H1 (cell line): ENCODE measurements at regions not wholly inside any gene's neighbourhood (a gene's known extent, or its start where the extent isn't known, plus 50 kb on each side); places are given as distances from the start of the nearest gene placed in this dataset.

ENCODE experiments used
- CTCF ChIA-PET: fragments of 300-600 bp; sonication (Branson Sonifier 250); formaldehyde crosslinking; loops from one replicate; lab custom pipeline; 2021; ENCODE audit not compliant: partially characterized antibody; lab: Charles Lee
- POLR2A ChIA-PET: fragments of 300-600 bp; sonication (Branson Sonifier 250); formaldehyde crosslinking; loops from one replicate; lab custom pipeline; 2021; ENCODE audit warnings: inconsistent platforms; ENCODE audit not compliant: partially characterized antibody; lab: Charles Lee
- DNase-seq, 2 experiments: peaks; one replicate each; pipeline versions ENCODE4 v3.0.0 to v3.0.0-alpha.2; 2010 to 2022; ENCODE audit warnings: low spot score in 2 of 2, low read depth in 1 of 2, mixed read lengths in 1 of 2
- FAIRE-seq: peaks from 2 replicates; lab custom pipeline; 2011; peaks lifted over from hg19 to GRCh38; lab: Jason Lieb, UNC
- H2AFZ ChIP-seq: 2 replicates; pipeline ENCODE4 v1.8.1; 2012; ENCODE audit warnings: low read length, inconsistent platforms
- H2AK5ac ChIP-seq: 2 replicates; pipeline ENCODE4 v1.6.1; 2013; ENCODE audit warnings: low read depth, low read length
- H2BK120ac ChIP-seq: replicated peaks from 2 replicates; pipeline ENCODE3; 2013; ENCODE audit warnings: low read depth, low read length, inconsistent platforms
- H2BK12ac ChIP-seq: 2 replicates; pipeline ENCODE4 v1.6.1; 2013; ENCODE audit warnings: low read depth, low read length
- H2BK15ac ChIP-seq: 2 replicates; pipeline ENCODE4 v1.6.1; 2013; ENCODE audit warnings: low read length
- H2BK20ac ChIP-seq: 2 replicates; pipeline ENCODE4 v1.6.1; 2013; ENCODE audit warnings: low read length
- H2BK5ac ChIP-seq: 2 replicates; pipeline ENCODE4 v1.6.1; 2013; ENCODE audit warnings: low read depth, low read length
- H3K14ac ChIP-seq: 2 replicates; pipeline ENCODE4 v1.6.1; 2013; ENCODE audit warnings: inconsistent platforms; ENCODE audit not compliant: insufficient read length
- H3K18ac ChIP-seq: 2 replicates; pipeline ENCODE4 v1.6.1; 2013; ENCODE audit warnings: low read length; ENCODE audit errors: extremely low read depth
- H3K23ac ChIP-seq: 2 replicates; pipeline ENCODE4 v1.6.1; 2013; ENCODE audit warnings: inconsistent platforms; ENCODE audit not compliant: insufficient read length
- H3K23me2 ChIP-seq: 2 replicates; pipeline ENCODE4 v1.6.1; 2013; ENCODE audit warnings: low read depth, low read length
- H3K27ac ChIP-seq: 2 replicates; pipeline ENCODE4 v1.6.1; 2011; ENCODE audit warnings: low read depth, low read length, inconsistent platforms
- H3K27me3 ChIP-seq, 4 experiments: replicated peaks in 1 of 4; 1 replicate in 1 of 4; 2 replicates in 3 of 4; pipeline versions ENCODE4 v1.6.1 to v1.8.1; 2011 to 2013; ENCODE audit warnings: low read length in 3 of 4, mild to moderate bottlenecking in 3 of 4, inconsistent platforms in 2 of 4, mixed read lengths in 2 of 4, moderate library complexity in 1 of 4; ENCODE audit not compliant: control insufficient read depth in 3 of 4, insufficient read depth in 3 of 4; ENCODE audit errors: extremely low read depth in 1 of 4
- H3K36me3 ChIP-seq, 4 experiments: 2 replicates each; pipeline versions ENCODE4 v1.6.1 to v1.8.1; 2011 to 2013; ENCODE audit warnings: mild to moderate bottlenecking in 4 of 4, low read length in 3 of 4, moderate library complexity in 2 of 4, control low read depth in 1 of 4, inconsistent platforms in 1 of 4; ENCODE audit not compliant: insufficient read depth in 4 of 4, control insufficient read depth in 2 of 4
- H3K4ac ChIP-seq: replicated peaks from 2 replicates; pipeline ENCODE3; 2013; ENCODE audit warnings: low read length, low read depth, mixed read lengths, inconsistent platforms; ENCODE audit not compliant: insufficient read length
- H3K4me1 ChIP-seq, 4 experiments: replicated peaks in 1 of 4; 1 replicate in 1 of 4; 2 replicates in 3 of 4; pipeline versions ENCODE4 v1.6.1 to v1.8.1; 2011 to 2013; ENCODE audit warnings: low read length in 3 of 4, inconsistent platforms in 2 of 4, mixed read lengths in 1 of 4; ENCODE audit not compliant: insufficient read depth in 4 of 4, control insufficient read depth in 3 of 4
- H3K4me2 ChIP-seq, 2 experiments: 2 replicates each; pipeline versions ENCODE4 v1.6.1 to v1.8.1; 2011 to 2013; ENCODE audit warnings: low read depth in 2 of 2, low read length in 2 of 2, control low read depth in 1 of 2, inconsistent platforms in 1 of 2, mild to moderate bottlenecking in 1 of 2; ENCODE audit not compliant: insufficient read depth in 1 of 2
- H3K4me3 ChIP-seq, 4 experiments: fragments of 200-600, 300-600 bp in 1 of 4; sonication (generic), shearing (Covaris generic), sonication (Bioruptor Twin) in 1 of 4; 2 replicates each; pipeline versions ENCODE4 v1.5.1 to v1.8.1; 2011 to 2016; ENCODE audit warnings: low read length in 4 of 4, low read depth in 3 of 4, control low read depth in 2 of 4, inconsistent platforms in 2 of 4, mild to moderate bottlenecking in 2 of 4, mixed read lengths in 1 of 4, moderate library complexity in 1 of 4; ENCODE audit not compliant: insufficient read depth in 2 of 4; ENCODE audit errors: extremely low read depth in 1 of 4
- H3K56ac ChIP-seq: replicated peaks from 2 replicates; pipeline ENCODE3; 2013; ENCODE audit warnings: low read depth, mild to moderate bottlenecking, mixed read lengths, low read length, inconsistent platforms; ENCODE audit not compliant: insufficient read length
- H3K79me1 ChIP-seq: 2 replicates; pipeline ENCODE4 v1.6.1; 2013; ENCODE audit warnings: low read depth, low read length, control low read depth
- H3K79me2 ChIP-seq, 2 experiments: 2 replicates each; pipeline versions ENCODE4 v1.6.1 to v1.8.1; 2012 to 2013; ENCODE audit warnings: low read length in 2 of 2, mild to moderate bottlenecking in 2 of 2, inconsistent platforms in 1 of 2; ENCODE audit not compliant: insufficient read depth in 2 of 2, control insufficient read depth in 1 of 2
- H3K9ac ChIP-seq, 4 experiments: replicated peaks in 1 of 4; 1 replicate in 1 of 4; 2 replicates in 3 of 4; pipeline versions ENCODE4 v1.6.1 to v1.8.1; 2011 to 2013; ENCODE audit warnings: low read depth in 3 of 4, low read length in 3 of 4, control low read depth in 2 of 4, mild to moderate bottlenecking in 2 of 4, moderate library complexity in 2 of 4, inconsistent platforms in 1 of 4; ENCODE audit errors: extremely low read depth in 1 of 4
- H3K9me3 ChIP-seq, 2 experiments: 2 replicates each; pipeline versions ENCODE4 v1.6.1 to v1.8.1; 2012 to 2013; ENCODE audit warnings: mild to moderate bottlenecking in 2 of 2, moderate library complexity in 2 of 2, control low read depth in 1 of 2, inconsistent platforms in 1 of 2, low read depth in 1 of 2, low read length in 1 of 2, mixed read lengths in 1 of 2; ENCODE audit not compliant: insufficient read depth in 2 of 2
- H4K20me1 ChIP-seq, 2 experiments: replicated peaks in 1 of 2; 2 replicates each; pipeline versions ENCODE3 to v1.8.1; 2011 to 2013; ENCODE audit warnings: inconsistent platforms in 2 of 2, low read length in 2 of 2, mild to moderate bottlenecking in 1 of 2; ENCODE audit not compliant: insufficient read depth in 2 of 2, control insufficient read depth in 1 of 2
- H4K5ac ChIP-seq: 2 replicates; pipeline ENCODE4 v1.6.1; 2013; ENCODE audit warnings: low read length, low read depth, mixed read lengths, inconsistent platforms; ENCODE audit not compliant: insufficient read length
- H4K8ac ChIP-seq: 2 replicates; pipeline ENCODE4 v1.8.0; 2013; ENCODE audit warnings: mild to moderate bottlenecking, moderate library complexity, low read length, inconsistent platforms; ENCODE audit not compliant: insufficient read depth; ENCODE audit errors: extremely low read depth
- H4K91ac ChIP-seq: replicated peaks from 2 replicates; pipeline ENCODE3; 2013; ENCODE audit warnings: low read length, mixed read lengths, inconsistent platforms; ENCODE audit not compliant: insufficient read length
- CHD1 ChIP-seq: IDR thresholded peaks from 2 replicates; pipeline ENCODE4 v1.6.1; 2012; ENCODE audit warnings: low read depth, low read length, improper control_type of control experiment
- HDAC6 ChIP-seq: IDR thresholded peaks from one replicate; pipeline ENCODE4 v1.7.1; 2012; ENCODE audit warnings: low read depth, mild to moderate bottlenecking, inconsistent platforms, low read length, moderate library complexity
- KDM1A ChIP-seq: fragments of 200-600, 300-600 bp; sonication (generic); IDR thresholded peaks from 2 replicates; pipeline ENCODE4 v1.7.1; 2016; ENCODE audit warnings: mild to moderate bottlenecking, low read length, borderline replicate concordance
- RBBP5 ChIP-seq: IDR thresholded peaks from 2 replicates; pipeline ENCODE4 v1.7.1; 2012; ENCODE audit warnings: low read depth, mild to moderate bottlenecking, inconsistent platforms, low read length, moderate library complexity, borderline replicate concordance
- RFX5 ChIP-seq: IDR thresholded peaks from 2 replicates; pipeline ENCODE4 v1.6.1; 2011; ENCODE audit warnings: low read depth, low read length, improper control_type of control experiment, borderline replicate concordance
- SP1 ChIP-seq: IDR thresholded peaks from 2 replicates; pipeline ENCODE4 v1.6.1; 2011; ENCODE audit warnings: low read depth, low read length
- SP4 ChIP-seq: IDR thresholded peaks from 2 replicates; pipeline ENCODE4 v1.6.1; 2012; ENCODE audit warnings: low read length, inconsistent platforms
- WGBS, 2 experiments: shearing (Covaris generic) in 1 of 2; methylation state at CpG; one replicate each; pipeline versions ENCODE4 v1.1.6 to v1.1.7; 2013 to 2015; ENCODE audit warnings: low lambda C conversion rate in 2 of 2, mixed read lengths in 2 of 2, inconsistent platforms in 1 of 2, low coverage in 1 of 2, missing lambda C conversion rate in 1 of 2; ENCODE audit not compliant: insufficient replicate concordance in 2 of 2, insufficient coverage in 1 of 2, insufficient read length in 1 of 2; ENCODE audit errors: extremely low coverage in 1 of 2, missing lambda C conversion rate in 1 of 2; 5-methylcytosine and 5-hydroxymethylcytosine counted together
- TF ChIP-seq, protein P1 (sequence below): IDR thresholded peaks from 2 replicates; pipeline ENCODE4 v1.6.1; 2012; ENCODE audit warnings: inconsistent platforms

- Histone ChIP-seq H4K91ac (no peak overlapping the region), H2BK20ac (no peak overlapping the region), H2AK5ac (no peak overlapping the region), H3K56ac (no peak overlapping the region), H3K27me3 (no peaks in the 10 kb centered on the region), H2BK15ac (no peak overlapping the region; the same call in 1 of the 2 replicates), H3K23me2 (no peaks in the 10 kb centered on the region), H3K9me3 (no peaks in the 10 kb centered on the region), H3K4me1 (peaks cover 0 to 14% (median under 1%) of the 10 kb centered on the region in 4 experiments; a peak in 3 of 7 replicates), H3K79me1 (no peaks in the 10 kb centered on the region), H2BK12ac (no peak overlapping the region), H3K36me3 (no peaks in the 10 kb centered on the region), H3K4me3 (no peak overlapping the region), H2BK5ac (no peak overlapping the region), H4K20me1 (no peaks in the 10 kb centered on the region), H3K14ac (no peak overlapping the region), H3K4ac (no peak overlapping the region), H4K8ac (no peak overlapping the region), H3K27ac (no peak overlapping the region), H3K9ac (no peak overlapping the region), H3K23ac (no peak overlapping the region), H4K5ac (no peak overlapping the region), H3K4me2 (no peak overlapping the region), H2AFZ (no peak overlapping the region), H3K79me2 (no peaks in the 10 kb centered on the region), H2BK120ac (no peak overlapping the region), H3K18ac (no peak overlapping the region)
- DNase-seq (peak in 1 of 2 experiments; percentile 39), FAIRE-seq (no peak)
- peak; percentile 68; the same call in 1 of the 2 replicates for TF ChIP-seq KDM1A
- TF ChIP-seq, protein P1, sequence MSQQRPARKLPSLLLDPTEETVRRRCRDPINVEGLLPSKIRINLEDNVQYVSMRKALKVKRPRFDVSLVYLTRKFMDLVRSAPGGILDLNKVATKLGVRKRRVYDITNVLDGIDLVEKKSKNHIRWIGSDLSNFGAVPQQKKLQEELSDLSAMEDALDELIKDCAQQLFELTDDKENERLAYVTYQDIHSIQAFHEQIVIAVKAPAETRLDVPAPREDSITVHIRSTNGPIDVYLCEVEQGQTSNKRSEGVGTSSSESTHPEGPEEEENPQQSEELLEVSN = no peak
- no peak for TF ChIP-seq SP1
- no peak for TF ChIP-seq HDAC6
- TF ChIP-seq RFX5 = no peak
- no peak for TF ChIP-seq SP4
- TF ChIP-seq CHD1 = no peak
- TF ChIP-seq RBBP5 = no peak
- ChIA-PET POLR2A (no interaction called here), CTCF (interaction anchor here (0.6 to 11.1 kb wide), 11 partner anchors 10 to 164 kb away, joined by 3 to 103 read pairs (median 3); no protein-coding TSS in a partner anchor)
- WGBS, 2 experiments = 87% methylated on average over 11 of the region's 11 CpGs; no CpG with 5 or more reads in 1 of the 2 experiments
Observed at GRCh38 chr6:43969158-43969981, 157.9 kb downstream of the MRPL14 start.
